HepG2 (cell line): ENCODE measurements at regions not wholly inside any gene's neighbourhood (a gene's known extent, or its start where the extent isn't known, plus 50 kb on each side); places are given as distances from the start of the nearest gene placed in this dataset.

ENCODE experiments used
- CEBPB ChIP-seq: IDR thresholded peaks from 2 replicates; pipeline ENCODE4 v1.6.1; 2011; ENCODE audit warnings: low read depth, low read length, improper control_type of control experiment, borderline replicate concordance
- TRIM24 ChIP-seq: sonication (generic); formaldehyde crosslinking; IDR thresholded peaks from 2 replicates; pipeline ENCODE4 v1.8.0; 2022; ENCODE audit warnings: mild to moderate bottlenecking, missing genetic modification reagents
- ZNF138 ChIP-seq: sonication (generic); formaldehyde crosslinking; IDR thresholded peaks from 2 replicates; pipeline ENCODE4 v1.5.0; 2020; ENCODE audit warnings: mild to moderate bottlenecking, low read depth, missing genetic modification reagents
- TF ChIP-seq, protein P1 (sequence below): sonication (generic); formaldehyde crosslinking; IDR thresholded peaks from 2 replicates; pipeline ENCODE4 v1.5.1; 2020; ENCODE audit warnings: mild to moderate bottlenecking, missing genetic modification reagents, moderate library complexity
- TF ChIP-seq, protein P2 (sequence below): sonication (generic); formaldehyde crosslinking; IDR thresholded peaks from 2 replicates; pipeline ENCODE4 v1.4.0; 2020; ENCODE audit warnings: missing genetic modification reagents

DNA sequence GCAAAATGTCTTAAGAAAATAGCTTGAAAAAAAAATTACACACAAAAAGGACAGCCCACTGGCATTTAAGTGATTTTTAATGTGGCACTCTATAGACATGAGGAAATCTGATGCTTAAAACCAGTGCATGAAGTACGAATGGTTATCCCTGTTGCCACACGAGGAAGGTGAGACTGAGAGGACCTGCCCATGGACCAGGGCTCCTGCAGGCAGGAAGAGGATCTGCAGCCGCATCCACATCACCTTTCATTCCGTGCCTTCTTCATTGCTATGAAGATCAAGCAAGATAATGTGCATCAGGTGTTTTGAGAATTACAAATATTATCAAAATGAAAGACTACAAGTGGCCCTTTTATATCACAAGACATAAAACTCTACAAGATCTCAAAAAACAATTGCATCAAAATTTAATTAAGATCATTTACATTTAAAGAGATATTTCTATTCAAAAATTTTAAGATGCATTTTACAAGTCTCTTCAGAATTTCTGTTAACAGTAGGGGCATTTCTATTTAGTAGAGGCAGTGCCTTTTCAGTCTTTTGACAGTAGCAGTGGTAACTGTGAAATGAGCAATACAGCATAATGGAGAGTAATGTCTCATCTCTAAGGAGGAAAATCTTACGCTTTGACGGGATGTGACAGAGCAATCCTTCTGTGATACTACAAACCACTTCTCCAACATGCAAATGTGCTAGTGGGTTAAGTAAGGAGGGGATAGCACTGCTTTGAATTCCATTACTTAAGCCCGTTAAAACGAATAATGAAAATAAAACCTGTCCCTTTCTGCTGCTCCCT is 83.4 kb downstream of the SLC5A7 start (continued):
- TF ChIP-seq, protein P1, sequence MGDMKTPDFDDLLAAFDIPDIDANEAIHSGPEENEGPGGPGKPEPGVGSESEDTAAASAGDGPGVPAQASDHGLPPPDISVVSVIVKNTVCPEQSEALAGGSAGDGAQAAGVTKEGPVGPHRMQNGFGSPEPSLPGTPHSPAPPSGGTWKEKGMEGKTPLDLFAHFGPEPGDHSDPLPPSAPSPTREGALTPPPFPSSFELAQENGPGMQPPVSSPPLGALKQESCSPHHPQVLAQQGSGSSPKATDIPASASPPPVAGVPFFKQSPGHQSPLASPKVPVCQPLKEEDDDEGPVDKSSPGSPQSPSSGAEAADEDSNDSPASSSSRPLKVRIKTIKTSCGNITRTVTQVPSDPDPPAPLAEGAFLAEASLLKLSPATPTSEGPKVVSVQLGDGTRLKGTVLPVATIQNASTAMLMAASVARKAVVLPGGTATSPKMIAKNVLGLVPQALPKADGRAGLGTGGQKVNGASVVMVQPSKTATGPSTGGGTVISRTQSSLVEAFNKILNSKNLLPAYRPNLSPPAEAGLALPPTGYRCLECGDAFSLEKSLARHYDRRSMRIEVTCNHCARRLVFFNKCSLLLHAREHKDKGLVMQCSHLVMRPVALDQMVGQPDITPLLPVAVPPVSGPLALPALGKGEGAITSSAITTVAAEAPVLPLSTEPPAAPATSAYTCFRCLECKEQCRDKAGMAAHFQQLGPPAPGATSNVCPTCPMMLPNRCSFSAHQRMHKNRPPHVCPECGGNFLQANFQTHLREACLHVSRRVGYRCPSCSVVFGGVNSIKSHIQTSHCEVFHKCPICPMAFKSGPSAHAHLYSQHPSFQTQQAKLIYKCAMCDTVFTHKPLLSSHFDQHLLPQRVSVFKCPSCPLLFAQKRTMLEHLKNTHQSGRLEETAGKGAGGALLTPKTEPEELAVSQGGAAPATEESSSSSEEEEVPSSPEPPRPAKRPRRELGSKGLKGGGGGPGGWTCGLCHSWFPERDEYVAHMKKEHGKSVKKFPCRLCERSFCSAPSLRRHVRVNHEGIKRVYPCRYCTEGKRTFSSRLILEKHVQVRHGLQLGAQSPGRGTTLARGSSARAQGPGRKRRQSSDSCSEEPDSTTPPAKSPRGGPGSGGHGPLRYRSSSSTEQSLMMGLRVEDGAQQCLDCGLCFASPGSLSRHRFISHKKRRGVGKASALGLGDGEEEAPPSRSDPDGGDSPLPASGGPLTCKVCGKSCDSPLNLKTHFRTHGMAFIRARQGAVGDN (CRISPR knock-in tag): no peak
- TF ChIP-seq TRIM24 (CRISPR knock-in tag) (no peak), CEBPB (no peak), ZNF138 (CRISPR knock-in tag) (no peak)
- TF ChIP-seq, protein P2, sequence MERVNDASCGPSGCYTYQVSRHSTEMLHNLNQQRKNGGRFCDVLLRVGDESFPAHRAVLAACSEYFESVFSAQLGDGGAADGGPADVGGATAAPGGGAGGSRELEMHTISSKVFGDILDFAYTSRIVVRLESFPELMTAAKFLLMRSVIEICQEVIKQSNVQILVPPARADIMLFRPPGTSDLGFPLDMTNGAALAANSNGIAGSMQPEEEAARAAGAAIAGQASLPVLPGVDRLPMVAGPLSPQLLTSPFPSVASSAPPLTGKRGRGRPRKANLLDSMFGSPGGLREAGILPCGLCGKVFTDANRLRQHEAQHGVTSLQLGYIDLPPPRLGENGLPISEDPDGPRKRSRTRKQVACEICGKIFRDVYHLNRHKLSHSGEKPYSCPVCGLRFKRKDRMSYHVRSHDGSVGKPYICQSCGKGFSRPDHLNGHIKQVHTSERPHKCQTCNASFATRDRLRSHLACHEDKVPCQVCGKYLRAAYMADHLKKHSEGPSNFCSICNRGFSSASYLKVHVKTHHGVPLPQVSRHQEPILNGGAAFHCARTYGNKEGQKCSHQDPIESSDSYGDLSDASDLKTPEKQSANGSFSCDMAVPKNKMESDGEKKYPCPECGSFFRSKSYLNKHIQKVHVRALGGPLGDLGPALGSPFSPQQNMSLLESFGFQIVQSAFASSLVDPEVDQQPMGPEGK (CRISPR knock-in tag): no peak
